Nephron (organoid): ENCODE measurements at regions not wholly inside any gene's neighbourhood (a gene's known extent, or its start where the extent isn't known, plus 50 kb on each side); places are given as distances from the start of the nearest gene placed in this dataset.

ENCODE experiments used
- H3K27ac Mint-ChIP-seq, 3 experiments: 2 replicates each; pipeline ENCODE4 v1.8.0; 2020; ENCODE audit warnings: mixed read lengths in 3 of 3, mild to moderate bottlenecking in 2 of 3, moderate library complexity in 1 of 3
- H3K27me3 Mint-ChIP-seq: 2 replicates; pipeline ENCODE4 v1.8.0; 2021; ENCODE audit warnings: low read depth, mild to moderate bottlenecking, moderate library complexity, mixed read lengths
- H3K36me3 Mint-ChIP-seq: 2 replicates; pipeline ENCODE4 v1.8.0; 2020; ENCODE audit warnings: low read depth, mixed read lengths
- H3K4me1 Mint-ChIP-seq: 2 replicates; pipeline ENCODE4 v1.8.0; 2020; ENCODE audit warnings: mixed read lengths
- H3K4me3 Mint-ChIP-seq, 3 experiments: 2 replicates each; pipeline ENCODE4 v1.8.0; 2020; ENCODE audit warnings: mild to moderate bottlenecking in 3 of 3, mixed read lengths in 3 of 3, moderate library complexity in 2 of 3
- H3K9me3 Mint-ChIP-seq: 2 replicates; pipeline ENCODE4 v1.8.0; 2020; ENCODE audit warnings: mixed read lengths
- CTCF ChIP-seq, 3 experiments: fragments of 200-600 bp; sonication (generic); IDR thresholded peaks; one replicate each; pipeline ENCODE4 v1.5.0; 2021; ENCODE audit warnings: antibody characterized with exemption in 3 of 3; ENCODE audit not compliant: unreplicated experiment in 3 of 3

GRCh38 chr10:111131168-111131799 is 54.5 kb downstream of the ADRA2A start:
- no peak overlapping the region for H3K27ac Mint-ChIP-seq
- peaks cover 6% of the 10 kb centered on the region for H3K9me3 Mint-ChIP-seq
- H3K36me3 Mint-ChIP-seq: no peaks in the 10 kb centered on the region
- no peak for TF ChIP-seq CTCF (IDR thresholded peaks at IDR 0.05; ENCODE audit: unreplicated experiment in 3 of 3)
- no peak overlapping the region for H3K4me3 Mint-ChIP-seq
- H3K4me1 Mint-ChIP-seq: no peaks in the 10 kb centered on the region
- H3K27me3 Mint-ChIP-seq: peaks cover 31% of the 10 kb centered on the region

DNA sequence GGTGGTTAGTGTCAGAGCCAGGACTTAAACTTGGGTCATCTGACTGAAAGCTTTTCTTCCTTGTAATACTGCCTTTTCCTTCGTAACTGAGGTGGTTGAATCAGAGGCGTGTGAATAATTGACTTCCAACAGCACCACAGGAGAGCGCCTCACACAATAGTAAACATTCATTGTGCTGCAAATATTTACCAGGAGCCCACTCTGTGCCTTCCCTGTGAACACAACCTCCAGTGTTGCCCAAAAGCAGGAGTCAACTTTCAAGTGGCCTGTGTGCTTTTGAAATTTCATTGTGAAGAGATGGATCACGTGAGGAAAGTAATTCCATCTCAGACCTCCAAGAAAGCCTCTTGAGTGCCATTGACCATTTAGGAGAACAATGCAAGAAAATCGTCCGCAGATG is 60.2 kb downstream of the ADRA2A start:
- Mint-ChIP-seq H3K4me3 (no peak overlapping the region), H3K27me3 (peaks cover 23% of the 10 kb centered on the region), H3K4me1 (no peaks in the 10 kb centered on the region), H3K9me3 (peaks cover 6% of the 10 kb centered on the region), H3K36me3 (no peaks in the 10 kb centered on the region), H3K27ac (peak overlapping the region in 1 of 3 experiments; percentile 31)
- TF ChIP-seq CTCF (IDR thresholded peaks at IDR 0.05; ENCODE audit: unreplicated experiment in 3 of 3): no peak

DNA sequence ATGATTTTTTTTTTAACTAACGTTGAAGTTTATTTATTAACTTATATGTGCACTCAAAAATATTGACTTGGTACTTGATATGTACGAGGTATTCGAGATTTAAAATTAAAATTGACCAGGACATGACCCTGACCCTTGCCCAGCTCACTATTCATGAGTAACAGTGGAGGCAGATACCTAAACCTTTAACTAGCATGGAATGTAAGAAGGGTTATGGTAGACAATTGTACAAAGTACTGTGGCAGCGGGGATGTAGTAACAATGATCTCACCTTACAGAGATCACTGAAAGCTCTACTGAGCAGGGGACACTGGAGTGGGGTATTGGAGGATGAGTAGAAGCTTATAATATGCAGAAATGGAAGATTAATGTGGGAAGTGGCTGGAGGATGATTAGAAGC is 60.8 kb downstream of the ADRA2A start:
- Mint-ChIP-seq H3K36me3 (no peaks in the 10 kb centered on the region), H3K27ac (peak overlapping the region in 1 of 3 experiments; percentile 15)

GRCh38 chr10:111138544-111138943 is 61.7 kb downstream of the ADRA2A start:
- H3K36me3 Mint-ChIP-seq: no peaks in the 10 kb centered on the region
- peaks cover 2% of the 10 kb centered on the region for H3K9me3 Mint-ChIP-seq
- no peak overlapping the region for H3K27ac Mint-ChIP-seq
- peaks cover 23% of the 10 kb centered on the region for H3K27me3 Mint-ChIP-seq
- no peaks in the 10 kb centered on the region for H3K4me1 Mint-ChIP-seq
- no peak for TF ChIP-seq CTCF (IDR thresholded peaks at IDR 0.05; ENCODE audit: unreplicated experiment in 3 of 3)
- H3K4me3 Mint-ChIP-seq: no peak overlapping the region

More for the DNA sequence above, 60.8 kb downstream of the ADRA2A start:
- Mint-ChIP-seq H3K9me3 (peaks cover 3% of the 10 kb centered on the region), H3K4me3 (no peak overlapping the region), H3K4me1 (no peaks in the 10 kb centered on the region), H3K27me3 (peaks cover 23% of the 10 kb centered on the region)
- no peak for TF ChIP-seq CTCF (IDR thresholded peaks at IDR 0.05; ENCODE audit: unreplicated experiment in 3 of 3)

GRCh38 chr10:111139567-111139966 is 62.7 kb downstream of the ADRA2A start:
- no peaks in the 10 kb centered on the region for H3K9me3 Mint-ChIP-seq
- H3K4me1 Mint-ChIP-seq: no peaks in the 10 kb centered on the region
- H3K4me3 Mint-ChIP-seq: no peak overlapping the region
- no peaks in the 10 kb centered on the region for H3K36me3 Mint-ChIP-seq
- no peak for TF ChIP-seq CTCF (IDR thresholded peaks at IDR 0.05; ENCODE audit: unreplicated experiment in 3 of 3)
- no peak overlapping the region for H3K27ac Mint-ChIP-seq
- H3K27me3 Mint-ChIP-seq: peaks cover 23% of the 10 kb centered on the region

DNA sequence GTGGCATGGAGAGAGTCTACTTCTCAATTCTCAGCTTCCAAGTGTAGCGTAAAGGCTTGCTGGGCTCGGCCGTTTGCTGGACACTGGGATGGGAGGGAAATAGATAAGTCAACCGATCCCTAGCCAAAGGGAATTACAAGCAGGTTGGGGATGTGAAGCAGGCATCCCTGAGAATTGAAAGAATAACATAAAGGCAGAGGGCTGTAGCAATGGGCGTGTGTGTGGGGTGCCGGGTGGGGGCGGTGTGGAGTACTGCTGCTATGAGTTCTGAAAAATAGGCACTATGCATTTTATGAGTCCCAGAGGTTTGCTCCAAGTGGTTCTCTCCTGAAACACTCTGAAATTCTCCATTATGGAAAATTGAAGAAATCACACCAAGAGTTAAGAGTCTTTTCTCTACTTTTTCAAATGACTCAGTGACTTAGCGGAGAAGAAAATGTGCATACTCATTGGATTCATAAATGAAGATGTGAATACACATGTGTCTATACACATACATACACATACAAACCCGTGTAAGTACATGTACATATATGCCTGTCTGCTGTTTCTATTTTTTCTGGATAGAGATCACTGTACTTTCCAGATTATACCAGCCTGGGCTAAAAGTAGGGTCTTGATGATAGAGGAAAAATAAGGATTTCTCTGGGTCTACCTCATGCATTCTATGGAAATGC is 65.4 kb downstream of the ADRA2A start:
- Mint-ChIP-seq H3K4me3 (no peak overlapping the region), H3K4me1 (no peaks in the 10 kb centered on the region), H3K9me3 (no peaks in the 10 kb centered on the region), H3K27ac (no peak overlapping the region), H3K27me3 (peaks cover 38% of the 10 kb centered on the region), H3K36me3 (no peaks in the 10 kb centered on the region)
- no peak for TF ChIP-seq CTCF (IDR thresholded peaks at IDR 0.05; ENCODE audit: unreplicated experiment in 3 of 3)
